ENCODE measurements at regions not wholly inside any gene's neighbourhood (a gene's known extent, or its start where the extent isn't known, plus 50 kb on each side); places are given as distances from the start of the nearest gene placed in this dataset.

GRCh38 chr12:93050026-93050747 is 121.1 kb upstream of the EEA1 start:
- H3K27me3 ChIP-seq (ENCODE audit: insufficient read depth, low read length, poor library complexity, severe bottlenecking): no peaks in the 10 kb centered on the region
- H3F3A ChIP-seq (ENCODE audit: low read depth): no peaks in the 10 kb centered on the region
- peaks cover 15% of the 10 kb centered on the region for H3K4me1 ChIP-seq (ENCODE audit: insufficient read depth, low read length, poor library complexity, severe bottlenecking)
- H3K36me3 ChIP-seq (ENCODE audit: insufficient read depth, low read length): no peaks in the 10 kb centered on the region
- H3K9me3 ChIP-seq (ENCODE audit: insufficient read depth, low read depth, low read length): no peaks in the 10 kb centered on the region
- H3K9me2 ChIP-seq (replicated peaks; ENCODE audit: low read depth, low read length): no peaks in the 10 kb centered on the region
- no peaks in the 10 kb centered on the region for H4K20me1 ChIP-seq (ENCODE audit: insufficient read depth, low read length, poor library complexity, severe bottlenecking)
- TF ChIP-seq CTCF (conservative IDR thresholded peaks at IDR 0.05; ENCODE audit: low read length): no peak
- TF ChIP-seq EZH2phosphoT487 (IDR thresholded peaks at IDR 0.05; ENCODE audit: borderline replicate concordance): no peak
- H3K4me2 ChIP-seq (ENCODE audit: low read depth, low read length, poor library complexity, severe bottlenecking): no peak overlapping the region
- H2AFZ ChIP-seq (ENCODE audit: low read length): 0 out of 2 replicates have a peak overlapping the region, but pooled peaks have one; percentile 13
- H3K4me3 ChIP-seq (ENCODE audit: low read length, poor library complexity, severe bottlenecking): no peak overlapping the region
- H3K79me2 ChIP-seq (ENCODE audit: insufficient read depth, low read length): no peaks in the 10 kb centered on the region
- no peak overlapping the region for H3K9ac ChIP-seq (ENCODE audit: low read depth, low read length, poor library complexity, severe bottlenecking)

GRCh38 chr12:93050748-93051081 is 121.6 kb upstream of the EEA1 start:
- Histone ChIP-seq H3K36me3 (ENCODE audit: insufficient read depth, low read length) (no peaks in the 10 kb centered on the region), H3K4me3 (ENCODE audit: low read length, poor library complexity, severe bottlenecking) (no peak overlapping the region), H3K79me2 (ENCODE audit: insufficient read depth, low read length) (no peaks in the 10 kb centered on the region), H3K9me3 (ENCODE audit: insufficient read depth, low read depth, low read length) (no peaks in the 10 kb centered on the region), H3F3A (ENCODE audit: low read depth) (no peaks in the 10 kb centered on the region), H3K4me2 (ENCODE audit: low read depth, low read length, poor library complexity, severe bottlenecking) (no peak overlapping the region), H3K4me1 (ENCODE audit: insufficient read depth, low read length, poor library complexity, severe bottlenecking) (peaks cover 15% of the 10 kb centered on the region), H2AFZ (ENCODE audit: low read length) (no peak overlapping the region), H3K9ac (ENCODE audit: low read depth, low read length, poor library complexity, severe bottlenecking) (no peak overlapping the region), H3K27me3 (ENCODE audit: insufficient read depth, low read length, poor library complexity, severe bottlenecking) (no peaks in the 10 kb centered on the region), H3K9me2 (replicated peaks; ENCODE audit: low read depth, low read length) (no peaks in the 10 kb centered on the region), H4K20me1 (ENCODE audit: insufficient read depth, low read length, poor library complexity, severe bottlenecking) (no peaks in the 10 kb centered on the region)
- no peak for TF ChIP-seq EZH2phosphoT487 (IDR thresholded peaks at IDR 0.05; ENCODE audit: borderline replicate concordance)

GRCh38 chr12:93054021-93054420 is 124.9 kb upstream of the EEA1 start:
- H3K27me3 ChIP-seq (ENCODE audit: insufficient read depth, low read length, poor library complexity, severe bottlenecking): no peaks in the 10 kb centered on the region
- no peak overlapping the region for H3K4me2 ChIP-seq (ENCODE audit: low read depth, low read length, poor library complexity, severe bottlenecking)
- no peak overlapping the region for H2AFZ ChIP-seq (ENCODE audit: low read length)
- no peaks in the 10 kb centered on the region for H3K36me3 ChIP-seq (ENCODE audit: insufficient read depth, low read length)
- H3K9ac ChIP-seq (ENCODE audit: low read depth, low read length, poor library complexity, severe bottlenecking): no peak overlapping the region
- H3K4me3 ChIP-seq (ENCODE audit: low read length, poor library complexity, severe bottlenecking): no peak overlapping the region
- H3K4me1 ChIP-seq (ENCODE audit: insufficient read depth, low read length, poor library complexity, severe bottlenecking): peaks cover 8% of the 10 kb centered on the region
- H3F3A ChIP-seq (ENCODE audit: low read depth): no peaks in the 10 kb centered on the region
- H3K9me3 ChIP-seq (ENCODE audit: insufficient read depth, low read depth, low read length): no peaks in the 10 kb centered on the region
- no peaks in the 10 kb centered on the region for H3K9me2 ChIP-seq (replicated peaks; ENCODE audit: low read depth, low read length)
- H3K79me2 ChIP-seq (ENCODE audit: insufficient read depth, low read length): no peaks in the 10 kb centered on the region
- TF ChIP-seq EZH2phosphoT487 (IDR thresholded peaks at IDR 0.05; ENCODE audit: borderline replicate concordance) (no peak), CTCF (conservative IDR thresholded peaks at IDR 0.05; ENCODE audit: low read length) (no peak)
- no peaks in the 10 kb centered on the region for H4K20me1 ChIP-seq (ENCODE audit: insufficient read depth, low read length, poor library complexity, severe bottlenecking)

GRCh38 chr12:93055221-93055620 is 126.1 kb upstream of the EEA1 start:
- Histone ChIP-seq H3K4me2 (ENCODE audit: low read depth, low read length, poor library complexity, severe bottlenecking) (no peak overlapping the region), H3K36me3 (ENCODE audit: insufficient read depth, low read length) (no peaks in the 10 kb centered on the region), H3K4me1 (ENCODE audit: insufficient read depth, low read length, poor library complexity, severe bottlenecking) (no peaks in the 10 kb centered on the region), H3K9me3 (ENCODE audit: insufficient read depth, low read depth, low read length) (no peaks in the 10 kb centered on the region), H3K9ac (ENCODE audit: low read depth, low read length, poor library complexity, severe bottlenecking) (no peak overlapping the region), H3K9me2 (replicated peaks; ENCODE audit: low read depth, low read length) (no peaks in the 10 kb centered on the region), H3F3A (ENCODE audit: low read depth) (no peaks in the 10 kb centered on the region), H4K20me1 (ENCODE audit: insufficient read depth, low read length, poor library complexity, severe bottlenecking) (no peaks in the 10 kb centered on the region), H3K79me2 (ENCODE audit: insufficient read depth, low read length) (no peaks in the 10 kb centered on the region), H3K4me3 (ENCODE audit: low read length, poor library complexity, severe bottlenecking) (no peak overlapping the region), H2AFZ (ENCODE audit: low read length) (no peak overlapping the region), H3K27me3 (ENCODE audit: insufficient read depth, low read length, poor library complexity, severe bottlenecking) (no peaks in the 10 kb centered on the region)
- TF ChIP-seq EZH2phosphoT487 (IDR thresholded peaks at IDR 0.05; ENCODE audit: borderline replicate concordance): no peak
- no peak for TF ChIP-seq CTCF (conservative IDR thresholded peaks at IDR 0.05; ENCODE audit: low read length)
